GM18508 (cell line): ENCODE measurements at regions not wholly inside any gene's neighbourhood (a gene's known extent, or its start where the extent isn't known, plus 50 kb on each side); places are given as distances from the start of the nearest gene placed in this dataset.

Experiments
- ATAC-seq: cut with Tn5 transposase; IDR thresholded peaks from one replicate; pipeline ENCODE4 v1.9.1; 2021; ENCODE audit warnings: moderate number of reproducible peaks; ENCODE audit not compliant: insufficient read depth, unreplicated experiment

DNA sequence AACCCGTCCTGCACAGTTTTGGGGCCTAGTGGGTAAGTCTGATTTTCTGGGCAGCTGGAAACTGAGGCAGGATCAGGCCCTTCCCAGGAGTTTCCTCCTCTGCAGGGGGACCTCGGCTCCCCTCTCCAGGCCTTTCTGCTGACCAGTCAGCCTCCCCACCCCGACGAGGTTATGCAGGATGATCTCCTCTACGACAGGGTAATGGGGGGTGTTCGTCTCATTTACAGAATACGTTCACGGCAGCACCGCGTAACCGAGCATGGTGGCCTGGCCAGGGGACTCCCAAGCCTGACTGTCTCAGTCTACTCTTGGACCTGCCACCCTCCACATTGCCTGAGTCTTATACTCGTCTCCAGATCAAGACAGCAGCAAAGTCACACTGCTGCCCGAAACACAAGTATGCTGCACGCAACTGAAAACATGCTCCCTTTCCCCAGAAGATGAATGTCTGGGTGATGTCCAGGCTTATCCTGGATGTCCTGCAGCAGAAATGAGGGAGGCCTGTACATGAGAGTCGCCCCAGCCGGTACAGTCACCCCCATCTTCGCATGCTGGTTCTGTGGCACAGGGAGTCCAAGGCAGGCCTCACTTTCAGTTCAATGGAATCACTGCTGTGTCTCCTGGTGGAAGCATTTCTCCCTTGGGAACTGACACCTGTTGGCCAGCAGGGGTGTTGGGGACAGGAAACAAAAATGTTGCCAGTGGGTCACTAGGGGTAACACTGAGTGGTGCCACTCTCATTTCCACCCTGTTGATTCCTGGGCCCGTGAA lies 120.8 kb downstream of the SOX1 start:
- no peak for ATAC-seq

- no peak for ATAC-seq
Measured at GRCh38 chr13:112188298-112188610, 121.3 kb downstream of the SOX1 start.

DNA sequence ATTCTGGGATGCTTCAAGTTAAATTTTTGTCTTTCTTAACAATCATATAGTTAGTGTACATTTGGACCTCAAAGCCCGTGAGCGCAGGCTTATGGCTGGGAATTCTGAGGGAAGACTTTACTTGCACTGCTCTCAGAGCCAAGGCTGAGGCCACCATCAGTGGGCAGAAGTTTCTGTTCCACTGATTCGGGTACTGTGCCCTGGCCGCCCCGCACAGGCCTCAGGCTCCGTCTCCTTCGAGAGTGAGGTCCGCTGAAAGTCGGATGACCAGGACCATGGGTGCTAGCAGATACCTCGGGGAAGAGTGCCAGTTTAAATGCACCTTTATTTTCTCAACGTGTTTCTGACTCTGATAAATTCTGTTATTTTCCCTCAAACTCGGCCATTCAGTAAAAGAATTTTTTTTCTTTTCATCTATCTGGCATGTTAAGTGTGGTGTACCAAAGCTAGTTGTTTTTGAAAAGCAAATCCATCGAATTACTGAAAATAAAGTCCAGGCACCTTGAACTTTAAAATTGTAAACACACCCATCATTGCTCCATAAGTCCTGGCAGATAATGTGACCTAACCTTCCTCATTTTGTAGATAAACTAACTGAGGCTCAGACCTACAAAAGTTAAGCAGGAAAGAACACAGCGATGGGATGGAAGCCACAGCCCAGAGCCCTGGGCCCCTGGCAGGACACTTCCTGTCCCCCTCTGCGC lies 126.7 kb downstream of the SOX1 start:
- ATAC-seq = no peak

DNA sequence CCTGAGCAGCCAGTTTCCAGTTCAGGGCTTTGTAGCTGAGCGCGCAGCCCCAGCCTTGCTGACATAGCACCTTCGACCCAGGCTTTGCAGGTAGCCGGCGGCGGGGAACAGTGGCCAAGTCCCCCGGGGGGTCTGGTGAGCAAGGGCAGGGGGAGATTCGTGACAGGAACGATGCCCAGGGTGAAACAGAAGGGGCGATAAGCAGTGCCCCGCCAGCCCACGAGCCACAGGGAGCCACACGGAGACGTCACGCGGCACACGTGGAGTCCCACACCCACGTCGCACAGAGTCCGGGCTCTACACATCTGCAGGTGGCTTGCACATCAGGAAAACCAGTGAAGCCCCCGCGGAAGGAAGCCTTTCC lies 127.2 kb downstream of the SOX1 start:
- ATAC-seq = no peak

DNA sequence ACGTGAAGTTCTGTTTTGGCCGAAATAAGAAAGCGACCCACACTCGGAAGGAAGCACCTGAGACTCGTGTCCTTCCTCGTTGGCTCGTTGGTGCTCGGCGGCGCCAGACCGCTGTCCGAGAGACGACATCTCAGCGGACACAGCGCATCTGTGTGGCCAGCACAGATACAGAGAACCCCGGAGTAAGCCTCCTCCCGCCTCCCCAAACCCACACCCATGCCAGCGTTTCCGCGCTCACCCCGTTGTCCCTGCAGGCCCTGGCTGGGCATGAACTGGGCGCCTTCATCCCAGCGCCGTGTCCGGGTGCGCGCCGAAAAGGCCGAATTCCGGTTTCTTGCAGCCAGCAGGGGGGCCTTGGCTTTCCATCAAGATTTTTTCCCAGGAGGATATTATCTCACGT lies 127.6 kb downstream of the SOX1 start:
- no peak for ATAC-seq

DNA sequence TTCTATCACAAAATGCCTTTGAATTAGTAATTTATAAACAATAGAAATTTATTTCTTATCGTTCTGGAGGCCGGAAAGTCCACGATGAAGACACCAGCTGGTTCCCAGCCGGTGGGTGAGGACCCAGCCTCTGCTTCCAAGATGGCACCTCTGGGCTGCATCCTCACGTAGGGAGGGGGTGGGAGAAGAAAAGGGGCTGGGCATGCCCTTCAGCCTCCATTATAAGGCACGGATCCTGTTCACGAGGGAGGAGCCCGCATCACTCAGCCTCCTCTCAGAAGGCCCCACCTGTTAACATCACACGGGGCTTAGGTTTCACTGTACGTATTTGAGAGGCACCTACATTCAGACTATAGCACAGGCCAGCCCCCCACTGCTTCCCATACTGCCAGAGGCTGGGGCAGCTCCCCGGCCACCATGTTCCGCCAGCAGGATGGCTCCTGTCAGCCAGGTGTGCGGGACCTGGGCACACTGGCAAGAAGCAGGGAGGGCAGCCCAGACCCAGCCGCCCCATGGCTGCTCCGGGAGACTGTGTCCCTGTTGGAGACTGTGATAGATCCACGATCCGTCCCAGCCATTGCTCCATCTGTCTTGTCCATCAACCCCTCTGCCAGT lies 131.6 kb downstream of the SOX1 start:
- ATAC-seq = no peak

DNA sequence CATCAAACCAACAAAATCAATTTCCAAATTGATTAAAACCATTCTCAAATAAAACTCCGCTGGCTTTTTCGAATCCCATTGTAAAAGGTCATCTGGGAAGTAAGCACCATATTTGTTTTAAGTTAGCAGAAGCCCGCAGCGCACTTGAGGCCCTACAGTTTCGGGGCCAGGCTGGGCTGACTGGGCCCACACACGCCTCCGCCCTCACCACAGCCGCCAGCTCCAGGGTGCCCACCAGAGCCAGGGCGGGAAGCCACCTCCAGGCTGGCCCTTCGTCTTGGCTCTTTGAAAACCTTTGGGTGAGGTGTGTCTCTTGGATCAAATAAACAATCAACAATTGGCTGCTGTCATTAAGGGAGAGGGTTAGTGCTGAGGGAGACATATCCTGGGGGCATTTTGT lies 133.3 kb downstream of the SOX1 start:
- ATAC-seq = no peak

DNA sequence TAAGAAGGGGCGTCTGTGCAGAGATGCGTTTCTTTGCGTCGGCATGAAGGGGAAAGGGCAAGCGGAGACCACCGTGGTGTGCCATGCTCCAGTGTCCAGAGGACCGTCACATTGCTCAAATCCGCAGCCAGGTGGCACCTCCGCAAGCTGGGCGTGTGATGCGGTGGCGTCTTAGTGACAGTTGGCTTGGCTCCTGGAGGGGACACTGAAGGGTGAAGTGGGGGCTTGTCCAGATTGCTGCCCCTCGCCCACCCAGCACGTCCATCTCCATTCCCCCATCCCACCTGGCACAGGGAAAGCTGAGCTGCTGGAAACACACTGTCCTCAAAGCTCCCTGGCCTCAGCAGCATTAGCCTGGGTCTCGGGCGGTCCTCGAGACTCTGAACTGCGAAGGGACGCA lies 135.3 kb downstream of the SOX1 start:
- no peak for ATAC-seq

GRCh38 chr13:112202966-112203365 lies 136.0 kb downstream of the SOX1 start:
- ATAC-seq = no peak

DNA sequence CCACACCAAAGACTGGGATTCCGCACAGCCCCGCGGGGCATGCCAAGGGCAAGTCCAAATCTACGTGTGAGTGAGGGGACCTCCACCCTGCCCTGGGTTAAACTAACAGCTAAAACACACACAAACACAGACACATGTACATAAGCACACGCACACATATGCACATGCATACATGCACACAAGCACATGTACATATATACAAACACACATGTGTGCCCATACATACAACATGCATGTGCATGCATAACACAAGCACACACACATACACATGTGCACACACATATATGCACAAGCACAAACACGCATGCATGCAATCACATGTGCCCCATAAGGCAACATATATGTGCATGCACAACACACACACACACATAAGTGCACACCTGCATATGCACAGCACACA lies 136.7 kb downstream of the SOX1 start:
- ATAC-seq = no peak

- no peak for ATAC-seq
Measured at GRCh38 chr13:112204346-112205327, 137.7 kb downstream of the SOX1 start.

DNA sequence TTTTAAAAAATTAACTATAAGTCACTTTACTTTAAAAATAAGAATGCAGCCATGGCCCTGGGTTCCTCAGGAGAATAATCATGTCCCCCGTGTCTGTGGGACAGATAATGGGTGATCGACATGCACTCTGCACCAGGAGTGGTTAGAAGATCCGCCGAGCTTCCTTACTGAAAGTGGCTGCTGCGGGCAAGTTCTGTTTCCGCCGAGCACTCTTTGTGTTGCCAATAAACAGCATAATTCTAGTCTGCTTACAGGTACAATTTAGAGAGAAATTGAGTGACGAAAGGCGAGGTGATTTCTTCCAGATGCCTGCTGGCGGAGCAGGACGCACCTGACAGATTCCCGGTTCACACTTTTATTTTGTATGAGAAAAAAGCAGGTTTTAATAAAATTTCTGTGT lies 139.0 kb downstream of the SOX1 start:
- no peak for ATAC-seq

DNA sequence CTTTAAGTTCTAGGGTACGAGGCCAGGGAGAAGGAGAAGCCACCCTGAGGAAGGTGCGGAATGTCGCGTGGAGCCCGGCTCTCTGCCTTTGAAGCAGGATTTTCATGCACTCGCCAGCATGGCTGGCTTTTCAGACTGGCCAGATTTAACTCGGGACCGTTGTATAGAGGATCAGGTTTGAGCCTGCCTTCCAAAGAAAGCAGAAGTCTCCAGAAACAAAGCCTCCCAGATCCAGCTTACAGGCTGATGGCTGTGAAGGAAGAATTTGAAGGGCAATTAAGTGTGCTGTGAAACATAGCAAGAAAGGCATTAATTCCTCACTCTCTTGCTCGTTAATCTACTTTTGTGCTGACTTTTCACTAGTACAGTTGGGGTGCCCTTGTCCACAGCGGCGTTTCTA lies 140.2 kb downstream of the SOX1 start:
- no peak for ATAC-seq

GRCh38 chr13:112208656-112209055 lies 141.7 kb downstream of the SOX1 start:
- no peak for ATAC-seq

DNA sequence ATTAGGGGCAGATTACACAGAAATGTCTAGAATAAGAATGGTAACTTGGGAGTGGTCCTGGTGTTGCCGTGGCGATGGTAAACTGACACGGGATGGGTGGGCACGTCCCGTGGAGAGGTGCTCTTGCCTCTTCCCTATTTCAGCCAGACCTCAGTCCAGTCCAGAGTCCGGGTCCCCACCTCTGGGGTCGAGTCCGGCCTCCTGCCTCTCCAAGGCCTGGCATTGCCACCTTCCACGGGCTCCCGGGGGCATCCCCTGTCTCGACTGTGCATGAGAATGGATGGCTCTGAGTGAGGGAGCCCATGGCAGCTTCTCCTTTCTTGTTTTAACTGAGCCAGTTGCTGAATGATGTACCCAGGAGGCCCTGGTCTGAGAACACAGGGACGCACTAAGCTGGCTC lies 142.3 kb downstream of the SOX1 start:
- ATAC-seq = no peak

DNA sequence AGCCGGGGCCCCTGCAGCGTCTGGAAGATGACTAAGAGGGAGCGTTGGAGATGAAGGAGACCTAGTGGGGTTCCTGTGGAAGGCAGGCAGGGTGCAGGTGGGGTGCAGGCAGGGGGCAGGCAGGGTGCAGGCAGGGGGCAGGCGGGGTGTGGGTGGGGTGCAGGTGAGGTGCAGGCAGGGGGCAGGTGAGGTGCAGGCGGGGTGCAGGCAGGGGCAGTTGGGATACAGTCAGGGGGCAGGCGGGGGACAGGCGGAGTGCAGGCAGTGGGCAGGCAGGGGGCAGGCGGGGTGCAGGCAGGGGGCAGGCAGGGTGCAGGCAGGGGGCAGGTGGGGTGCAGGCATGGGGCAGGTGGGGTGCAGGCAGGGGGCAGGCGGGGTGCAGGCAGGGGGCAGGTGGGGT lies 142.8 kb downstream of the SOX1 start:
- ATAC-seq = no peak

- no peak for ATAC-seq
Measured at GRCh38 chr13:112210371-112210770, 143.4 kb downstream of the SOX1 start.

- ATAC-seq = no peak
Measured at GRCh38 chr13:112212533-112212932, 145.6 kb downstream of the SOX1 start.

DNA sequence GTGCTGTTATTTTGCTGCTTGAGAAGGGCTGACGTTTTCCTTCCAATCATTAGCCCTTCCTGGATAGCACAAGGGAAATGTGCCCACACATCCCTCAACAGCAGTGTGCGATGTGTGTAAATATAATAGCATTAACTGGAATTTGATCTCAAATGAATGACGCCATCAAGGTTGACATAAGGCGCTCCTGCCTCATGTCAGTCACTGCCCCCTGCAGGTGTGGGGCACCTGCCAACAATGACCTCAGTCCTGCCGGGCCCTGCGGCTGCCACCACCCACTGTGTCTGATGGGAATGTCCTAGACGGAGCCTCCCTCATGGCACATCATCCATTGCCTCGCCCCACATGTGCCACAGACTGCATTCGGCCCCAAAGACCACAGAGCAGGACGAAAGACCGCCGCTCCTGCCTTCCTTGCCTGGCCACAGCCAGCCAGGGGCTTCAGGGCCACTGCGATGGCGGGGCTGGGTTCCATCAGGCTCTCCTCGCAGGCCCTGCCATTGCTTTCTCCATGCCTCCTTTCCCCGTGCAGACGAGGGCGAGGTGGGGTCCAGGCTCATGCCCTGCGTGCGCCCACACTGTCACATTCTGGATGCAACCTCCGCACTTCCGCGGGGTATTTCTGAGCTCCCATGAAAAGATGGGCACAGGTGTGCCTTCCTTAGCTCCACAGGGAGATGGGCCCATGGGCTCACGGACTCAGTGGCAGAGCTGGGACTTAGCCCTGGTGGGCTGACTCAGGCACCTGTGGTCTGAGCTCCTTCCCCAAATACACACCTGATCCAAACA lies 146.7 kb downstream of the SOX1 start:
- no peak for ATAC-seq

DNA sequence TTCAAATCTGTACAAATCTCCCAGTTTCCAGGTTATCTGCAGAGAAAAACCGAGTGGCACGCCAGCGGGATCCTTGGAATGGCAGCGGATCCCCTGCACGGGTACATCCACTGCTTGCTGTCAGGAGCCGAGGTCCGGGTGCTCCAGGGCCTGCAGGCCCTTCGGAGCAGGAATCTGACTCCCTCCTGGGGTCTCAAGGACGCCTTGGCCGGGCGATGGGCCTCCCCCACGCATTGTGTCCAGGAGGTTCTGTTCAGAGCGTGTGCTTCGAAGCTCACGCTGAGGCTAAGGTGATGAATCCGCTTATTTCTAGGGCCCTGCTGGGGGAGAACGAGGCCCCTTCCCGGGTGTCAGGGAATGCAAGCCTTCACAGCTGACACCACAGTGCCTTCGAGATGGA lies 148.9 kb downstream of the SOX1 start:
- no peak for ATAC-seq
